OCI-LY3 (cell line): ENCODE measurements at regions not wholly inside any gene's neighbourhood (a gene's known extent, or its start where the extent isn't known, plus 50 kb on each side); places are given as distances from the start of the nearest gene placed in this dataset.
A peak's percentile ranks its signal among the peaks of the same experiment; 100 is the strongest.

Source experiments
- H2AFZ ChIP-seq: fragments of 200-600, 300-600 bp; shearing (Covaris generic); 2 replicates; pipeline ENCODE4 v1.6.0; 2014; ENCODE audit warnings: antibody characterized with exemption, low read depth, low read length
- H3K27ac ChIP-seq: fragments of 200-600, 300-600 bp; sonication (generic); 2 replicates; pipeline ENCODE4 v1.5.1; 2014; ENCODE audit warnings: mild to moderate bottlenecking, low read length, moderate library complexity, mixed read lengths
- H3K27me3 ChIP-seq: fragments of 200-600, 300-600 bp; sonication (generic); 2 replicates; pipeline ENCODE4 v1.6.1; 2014; ENCODE audit warnings: low read depth, low read length, mixed read lengths
- H3K36me3 ChIP-seq: fragments of 200-600, 300-600 bp; sonication (generic); replicated peaks from 2 replicates; pipeline ENCODE3; 2014; ENCODE audit warnings: low read depth, low read length, mixed read lengths
- H3K4me1 ChIP-seq: fragments of 300-600, 200-600 bp; sonication (generic); 2 replicates; pipeline ENCODE4 v1.6.1; 2014; ENCODE audit warnings: low read length, mixed read lengths
- H3K4me2 ChIP-seq: fragments of 200-600, 300-600 bp; sonication (generic); 2 replicates; pipeline ENCODE4 v1.6.1; 2014; ENCODE audit warnings: low read length, mixed read lengths
- H3K4me3 ChIP-seq: fragments of 300-600, 200-600 bp; sonication (generic); 2 replicates; pipeline ENCODE4 v1.5.1; 2014; ENCODE audit warnings: antibody characterized with exemption, mild to moderate bottlenecking, low read length, moderate library complexity
- H3K79me2 ChIP-seq: fragments of 300-600, 200-600 bp; shearing (Covaris generic); 2 replicates; pipeline ENCODE4 v1.6.1; 2014; ENCODE audit warnings: mild to moderate bottlenecking, low read length, mixed read lengths
- H3K9ac ChIP-seq: fragments of 300-600, 200-600 bp; shearing (Covaris generic); 2 replicates; pipeline ENCODE4 v1.6.0; 2014; ENCODE audit warnings: mild to moderate bottlenecking, low read length, moderate library complexity
- H3K9me3 ChIP-seq: fragments of 200-600, 300-600 bp; shearing (Covaris generic); 2 replicates; pipeline ENCODE4 v1.6.1; 2014; ENCODE audit warnings: low read length, mixed read lengths; ENCODE audit not compliant: insufficient read depth
- H4K20me1 ChIP-seq: fragments of 200-600, 300-600 bp; sonication (generic); 2 replicates; pipeline ENCODE4 v1.6.1; 2016; ENCODE audit warnings: low read length, mixed read lengths; ENCODE audit not compliant: insufficient read depth
- EZH2phosphoT487 ChIP-seq: fragments of 200-600 bp; shearing (Covaris generic); IDR thresholded peaks from 2 replicates; pipeline ENCODE4 v1.6.1; 2018; ENCODE audit warnings: antibody characterized with exemption, mixed run types, low read depth
- TF ChIP-seq, protein P1 (sequence below): fragments of 200-600, 300-600 bp; sonication (generic); IDR thresholded peaks from 2 replicates; pipeline ENCODE4 v1.5.1; 2014; ENCODE audit warnings: antibody characterized with exemption, low read length, low read depth

DNA sequence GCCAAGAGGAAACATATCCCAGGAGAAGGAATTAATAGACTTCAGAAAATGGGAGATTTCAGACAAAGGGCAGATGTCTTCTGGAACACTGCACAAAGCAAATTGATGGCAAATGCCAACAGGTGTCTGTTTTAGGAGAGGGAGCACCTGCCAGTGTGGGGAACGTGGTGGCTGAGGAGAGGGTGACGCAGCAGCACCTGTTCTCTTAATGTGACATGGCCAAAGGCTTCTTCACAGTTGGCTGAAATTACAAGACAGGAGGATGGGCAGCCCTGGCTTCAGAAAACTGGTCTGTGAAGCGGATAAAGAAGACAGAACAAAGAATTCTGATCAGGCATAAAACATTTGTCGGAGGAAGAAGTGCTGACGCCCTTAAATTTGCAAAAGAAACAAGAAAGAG is 178.7 kb upstream of the RUNX1 start:
- Histone ChIP-seq H2AFZ (no peak overlapping the region), H3K9ac (peak overlapping the region; percentile 61), H3K27me3 (no peaks in the 10 kb centered on the region)

DNA sequence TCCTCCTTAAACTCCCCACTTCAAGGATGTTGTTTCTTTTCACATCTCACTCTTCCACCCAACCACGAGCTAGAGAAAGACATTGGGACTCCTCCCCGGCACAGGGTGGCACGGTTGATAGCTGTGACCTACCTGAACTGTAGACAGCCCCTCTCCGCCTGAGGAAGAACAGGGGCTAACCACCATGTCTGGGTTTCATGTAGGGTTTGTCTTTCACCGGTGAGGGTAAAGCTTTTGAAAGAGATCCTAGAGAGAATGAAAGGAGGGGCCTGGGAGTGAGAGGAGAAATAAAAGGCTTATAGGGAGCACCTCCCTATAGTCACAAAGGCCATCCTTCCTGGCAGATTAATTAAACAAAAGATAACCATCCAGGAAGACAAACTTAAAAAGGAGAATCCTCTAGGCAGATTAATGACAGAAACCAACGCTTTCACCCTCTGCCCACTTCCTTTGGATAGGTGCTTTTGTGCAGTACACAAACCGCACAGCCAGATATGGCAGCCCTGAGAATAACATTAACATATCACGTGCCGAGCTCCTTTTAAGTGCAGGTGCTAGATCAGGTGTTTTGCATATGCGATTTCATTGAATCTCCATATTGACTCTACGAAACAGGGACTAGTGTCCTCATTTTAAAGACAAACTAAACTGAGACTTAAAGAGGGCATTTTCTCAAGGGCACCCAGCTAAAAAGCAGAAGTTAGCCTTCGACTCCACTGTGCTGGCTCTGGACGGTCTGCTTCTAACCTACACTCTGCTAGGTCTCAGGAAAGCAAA is 178.1 kb upstream of the RUNX1 start:
- Histone ChIP-seq H3K4me2 (peak overlapping the region; percentile 90), H2AFZ (no peak overlapping the region), H3K36me3 (peaks cover 11% of the 10 kb centered on the region), H3K79me2 (peaks cover 8% of the 10 kb centered on the region; the same call in 1 of the 2 replicates), H3K27me3 (no peaks in the 10 kb centered on the region), H3K4me3 (peak overlapping the region; percentile 72), H3K9me3 (no peaks in the 10 kb centered on the region), H3K4me1 (peaks cover 83% of the 10 kb centered on the region), H3K9ac (peak overlapping the region; percentile 97), H4K20me1 (no peaks in the 10 kb centered on the region), H3K27ac (peak overlapping the region; percentile 99)
- TF ChIP-seq, protein P1, sequence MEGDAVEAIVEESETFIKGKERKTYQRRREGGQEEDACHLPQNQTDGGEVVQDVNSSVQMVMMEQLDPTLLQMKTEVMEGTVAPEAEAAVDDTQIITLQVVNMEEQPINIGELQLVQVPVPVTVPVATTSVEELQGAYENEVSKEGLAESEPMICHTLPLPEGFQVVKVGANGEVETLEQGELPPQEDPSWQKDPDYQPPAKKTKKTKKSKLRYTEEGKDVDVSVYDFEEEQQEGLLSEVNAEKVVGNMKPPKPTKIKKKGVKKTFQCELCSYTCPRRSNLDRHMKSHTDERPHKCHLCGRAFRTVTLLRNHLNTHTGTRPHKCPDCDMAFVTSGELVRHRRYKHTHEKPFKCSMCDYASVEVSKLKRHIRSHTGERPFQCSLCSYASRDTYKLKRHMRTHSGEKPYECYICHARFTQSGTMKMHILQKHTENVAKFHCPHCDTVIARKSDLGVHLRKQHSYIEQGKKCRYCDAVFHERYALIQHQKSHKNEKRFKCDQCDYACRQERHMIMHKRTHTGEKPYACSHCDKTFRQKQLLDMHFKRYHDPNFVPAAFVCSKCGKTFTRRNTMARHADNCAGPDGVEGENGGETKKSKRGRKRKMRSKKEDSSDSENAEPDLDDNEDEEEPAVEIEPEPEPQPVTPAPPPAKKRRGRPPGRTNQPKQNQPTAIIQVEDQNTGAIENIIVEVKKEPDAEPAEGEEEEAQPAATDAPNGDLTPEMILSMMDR: no peak
- TF ChIP-seq EZH2phosphoT487: no peak

More for the DNA sequence above, 178.7 kb upstream of the RUNX1 start:
- Histone ChIP-seq H3K4me3 (peak overlapping the region; percentile 25), H3K4me2 (peak overlapping the region; percentile 58), H3K79me2 (peaks cover 8% of the 10 kb centered on the region; the same call in 1 of the 2 replicates), H3K4me1 (peaks cover 83% of the 10 kb centered on the region), H3K36me3 (peaks cover 17% of the 10 kb centered on the region), H3K9me3 (no peaks in the 10 kb centered on the region), H3K27ac (peak overlapping the region; percentile 99), H4K20me1 (no peaks in the 10 kb centered on the region)
- TF ChIP-seq EZH2phosphoT487: no peak
- TF ChIP-seq, protein P1: no peak

DNA sequence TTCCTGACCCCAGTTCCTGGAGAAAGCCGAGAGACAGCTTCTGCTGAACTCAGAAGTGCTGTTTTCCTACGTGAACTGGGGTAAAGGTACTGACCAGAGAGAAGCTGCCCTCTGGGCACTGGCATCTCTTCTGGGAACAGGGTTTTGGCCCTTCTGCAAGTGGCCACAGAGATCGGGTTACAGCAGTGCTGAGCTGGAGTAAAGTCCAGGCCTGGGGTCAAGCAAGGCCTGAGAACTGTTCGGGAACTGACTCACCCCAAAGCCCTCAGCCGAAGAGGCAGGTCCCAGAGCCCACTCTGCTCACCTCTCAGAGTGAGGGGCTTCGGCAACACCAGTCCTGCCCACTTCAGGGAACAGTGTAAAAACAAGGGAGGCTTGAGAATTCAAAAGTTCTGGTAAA is 177.2 kb upstream of the RUNX1 start:
- TF ChIP-seq, protein P1: no peak
- TF ChIP-seq EZH2phosphoT487: no peak

DNA sequence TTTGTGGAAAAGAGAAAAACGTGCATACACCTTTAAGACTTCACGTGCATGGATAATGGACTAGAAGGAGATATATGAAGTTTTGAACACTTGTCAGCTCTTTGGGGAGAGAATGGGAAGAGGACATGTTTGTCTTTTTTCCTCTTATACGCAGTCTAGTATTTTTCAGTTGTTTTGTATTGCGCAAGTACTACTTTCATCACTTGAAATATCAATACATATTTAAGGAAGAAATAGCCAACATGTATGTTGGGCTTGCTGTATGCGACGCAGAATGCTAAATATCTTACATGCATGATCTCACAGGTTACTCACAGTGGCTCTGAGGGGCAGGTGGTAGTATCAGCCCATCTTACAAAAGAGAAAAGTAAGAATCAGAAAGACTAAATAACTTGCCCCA is 176.5 kb upstream of the RUNX1 start:
- Histone ChIP-seq H3K9me3 (no peaks in the 10 kb centered on the region), H2AFZ (no peak overlapping the region; the same call in 1 of the 2 replicates), H3K27me3 (no peaks in the 10 kb centered on the region), H3K27ac (peak overlapping the region; percentile 99), H3K4me1 (peaks cover 75% of the 10 kb centered on the region), H4K20me1 (no peaks in the 10 kb centered on the region), H3K4me3 (peak overlapping the region; percentile 72), H3K4me2 (peak overlapping the region; percentile 90), H3K79me2 (peaks cover 8% of the 10 kb centered on the region; the same call in 1 of the 2 replicates), H3K36me3 (peaks cover 9% of the 10 kb centered on the region), H3K9ac (peak overlapping the region; percentile 97)
- TF ChIP-seq, protein P1: no peak
- TF ChIP-seq EZH2phosphoT487: no peak

More for the DNA sequence above, 177.2 kb upstream of the RUNX1 start:
- H3K9ac ChIP-seq: peak overlapping the region; percentile 97
- no peaks in the 10 kb centered on the region for H3K9me3 ChIP-seq
- peak overlapping the region; percentile 72 for H3K4me3 ChIP-seq
- peaks cover 82% of the 10 kb centered on the region for H3K4me1 ChIP-seq
- peaks cover 8% of the 10 kb centered on the region; the same call in 1 of the 2 replicates for H3K79me2 ChIP-seq
- H3K27ac ChIP-seq: peak overlapping the region; percentile 99
- H2AFZ ChIP-seq: peak overlapping the region; percentile 2; the same call in 1 of the 2 replicates
- peaks cover 9% of the 10 kb centered on the region for H3K36me3 ChIP-seq
- H3K4me2 ChIP-seq: peak overlapping the region; percentile 90
- no peaks in the 10 kb centered on the region for H4K20me1 ChIP-seq
- H3K27me3 ChIP-seq: no peaks in the 10 kb centered on the region
